Ishikawa (cell line): ENCODE measurements at regions not wholly inside any gene's neighbourhood (a gene's known extent, or its start where the extent isn't known, plus 50 kb on each side); places are given as distances from the start of the nearest gene placed in this dataset.

Experiments
- CEBPB ChIP-seq: IDR thresholded peaks from 2 replicates; pipeline ENCODE4 v1.6.1; 2012
- CREB1 ChIP-seq: IDR thresholded peaks from 2 replicates; pipeline ENCODE4 v1.6.1; 2012; ENCODE audit warnings: low read depth
- EGR1 ChIP-seq: IDR thresholded peaks from 2 replicates; pipeline ENCODE4 v1.6.1; 2012
- EP300 ChIP-seq: IDR thresholded peaks from 2 replicates; pipeline ENCODE4 v1.6.1; 2012; ENCODE audit warnings: borderline replicate concordance
- FOXM1 ChIP-seq: IDR thresholded peaks from 2 replicates; pipeline ENCODE4 v1.6.1; 2012; ENCODE audit warnings: low read depth, borderline replicate concordance
- MAX ChIP-seq: IDR thresholded peaks from 2 replicates; pipeline ENCODE4 v1.6.1; 2012
- NFIC ChIP-seq: IDR thresholded peaks from 2 replicates; pipeline ENCODE4 v1.6.1; 2012
- RAD21 ChIP-seq: IDR thresholded peaks from 2 replicates; pipeline ENCODE4 v1.6.1; 2012; ENCODE audit warnings: low read depth
- REST ChIP-seq: IDR thresholded peaks from 2 replicates; pipeline ENCODE4 v1.6.1; 2012; ENCODE audit warnings: low read depth, mild to moderate bottlenecking
- TAF1 ChIP-seq: IDR thresholded peaks from 2 replicates; pipeline ENCODE4 v1.6.1; 2012; ENCODE audit warnings: low read depth, mild to moderate bottlenecking
- TCF12 ChIP-seq: IDR thresholded peaks from 2 replicates; pipeline ENCODE4 v1.6.1; 2012; ENCODE audit warnings: low read depth
- TEAD4 ChIP-seq: IDR thresholded peaks from 2 replicates; pipeline ENCODE4 v1.6.1; 2012
- USF1 ChIP-seq: IDR thresholded peaks from 2 replicates; pipeline ENCODE4 v1.6.1; 2012
- YY1 ChIP-seq: IDR thresholded peaks from 2 replicates; pipeline ENCODE4 v1.6.1; 2012; ENCODE audit warnings: low read depth
- ZBTB7A ChIP-seq: IDR thresholded peaks from 2 replicates; pipeline ENCODE4 v1.6.1; 2012; ENCODE audit warnings: low read depth

GRCh38 chr3:139769796-139770195, 92.0 kb upstream of the NMNAT3 start:
- TF ChIP-seq NFIC (no peak), TCF12 (no peak)

GRCh38 chr3:139764936-139765335, 87.2 kb upstream of the NMNAT3 start:
- no peak for TF ChIP-seq NFIC
- no peak for TF ChIP-seq FOXM1
- TF ChIP-seq CEBPB: no peak
- no peak for TF ChIP-seq TEAD4
- TF ChIP-seq TCF12: no peak
- TF ChIP-seq MAX: no peak
- no peak for TF ChIP-seq USF1
- no peak for TF ChIP-seq ZBTB7A
- no peak for TF ChIP-seq EGR1

- TF ChIP-seq CEBPB (no peak), CREB1 (no peak), TCF12 (no peak), ZBTB7A (no peak), RAD21 (no peak), TAF1 (no peak), YY1 (no peak), NFIC (no peak), USF1 (no peak), MAX (no peak), TEAD4 (no peak)
These were observed 86.5 kb upstream of the NMNAT3 start for GRCh38 chr3:139764069-139764905.

- TF ChIP-seq RAD21 (no peak), CEBPB (no peak)
These were observed 84.5 kb upstream of the NMNAT3 start for GRCh38 chr3:139762302-139762701.

- TF ChIP-seq CEBPB: no peak
- no peak for TF ChIP-seq YY1
- TF ChIP-seq FOXM1: no peak
- no peak for TF ChIP-seq TAF1
- TF ChIP-seq RAD21: no peak
- no peak for TF ChIP-seq MAX
- TF ChIP-seq EP300: no peak
- TF ChIP-seq USF1: no peak
These were observed 81.7 kb upstream of the NMNAT3 start for GRCh38 chr3:139759470-139759869.

- TF ChIP-seq USF1: no peak
- TF ChIP-seq NFIC: no peak
- no peak for TF ChIP-seq EP300
- no peak for TF ChIP-seq FOXM1
- no peak for TF ChIP-seq RAD21
- TF ChIP-seq YY1: no peak
- no peak for TF ChIP-seq ZBTB7A
- TF ChIP-seq CEBPB: no peak
- TF ChIP-seq MAX: no peak
- TF ChIP-seq EGR1: no peak
- no peak for TF ChIP-seq TAF1
These were observed 81.0 kb upstream of the NMNAT3 start for GRCh38 chr3:139758654-139759291.

- TF ChIP-seq EGR1 (no peak), USF1 (no peak), TAF1 (no peak), CREB1 (no peak), TEAD4 (peak; percentile 35; the same call in 1 of the 2 replicates), RAD21 (no peak), EP300 (no peak), REST (no peak)
These were observed 79.8 kb upstream of the NMNAT3 start for GRCh38 chr3:139757448-139758030.
